ENCODE measurements at regions not wholly inside any gene's neighbourhood (a gene's known extent, or its start where the extent isn't known, plus 50 kb on each side); places are given as distances from the start of the nearest gene placed in this dataset.

GRCh38 chr15:92315144-92315543 lies 78.5 kb upstream of the ST8SIA2 start:
- no peaks in the 10 kb centered on the region for H4K20me1 ChIP-seq (ENCODE audit: insufficient read depth)
- BruUV-seq (replicated peaks) = no TSS peak
- H3K4me1 ChIP-seq (replicated peaks; ENCODE audit: insufficient read depth) = no peaks in the 10 kb centered on the region
- no peak overlapping the region for H3K4me2 ChIP-seq
- H3K9me2 ChIP-seq (ENCODE audit: insufficient read depth) = no peaks in the 10 kb centered on the region
- no peak overlapping the region for H2AFZ ChIP-seq
- H3K4me3 ChIP-seq = no peak overlapping the region
- H3K27ac ChIP-seq = no peak overlapping the region
- H3F3A ChIP-seq (ENCODE audit: insufficient read depth, low read depth) = no peaks in the 10 kb centered on the region
- ChIA-PET CTCF (no interaction called here), POLR2A (ENCODE audit: unreplicated experiment) (no interaction called here)
- intact Hi-C loops (cut with micrococcal nuclease; ENCODE audit: unreplicated experiment) = no loop called here
- no peak for DNase-seq
- no peaks in the 10 kb centered on the region for H3K9me3 ChIP-seq (ENCODE audit: insufficient read depth, low read depth)
- peaks cover 79% of the 10 kb centered on the region for H3K27me3 ChIP-seq (ENCODE audit: insufficient read depth, low read depth)
- TF ChIP-seq, protein P1, sequence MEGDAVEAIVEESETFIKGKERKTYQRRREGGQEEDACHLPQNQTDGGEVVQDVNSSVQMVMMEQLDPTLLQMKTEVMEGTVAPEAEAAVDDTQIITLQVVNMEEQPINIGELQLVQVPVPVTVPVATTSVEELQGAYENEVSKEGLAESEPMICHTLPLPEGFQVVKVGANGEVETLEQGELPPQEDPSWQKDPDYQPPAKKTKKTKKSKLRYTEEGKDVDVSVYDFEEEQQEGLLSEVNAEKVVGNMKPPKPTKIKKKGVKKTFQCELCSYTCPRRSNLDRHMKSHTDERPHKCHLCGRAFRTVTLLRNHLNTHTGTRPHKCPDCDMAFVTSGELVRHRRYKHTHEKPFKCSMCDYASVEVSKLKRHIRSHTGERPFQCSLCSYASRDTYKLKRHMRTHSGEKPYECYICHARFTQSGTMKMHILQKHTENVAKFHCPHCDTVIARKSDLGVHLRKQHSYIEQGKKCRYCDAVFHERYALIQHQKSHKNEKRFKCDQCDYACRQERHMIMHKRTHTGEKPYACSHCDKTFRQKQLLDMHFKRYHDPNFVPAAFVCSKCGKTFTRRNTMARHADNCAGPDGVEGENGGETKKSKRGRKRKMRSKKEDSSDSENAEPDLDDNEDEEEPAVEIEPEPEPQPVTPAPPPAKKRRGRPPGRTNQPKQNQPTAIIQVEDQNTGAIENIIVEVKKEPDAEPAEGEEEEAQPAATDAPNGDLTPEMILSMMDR (conservative IDR thresholded peaks at IDR 0.05) = no peak
- no peak for TF ChIP-seq EZH2 (IDR thresholded peaks at IDR 0.05; ENCODE audit: low read depth)
- H3K79me2 ChIP-seq (ENCODE audit: low read depth) = no peaks in the 10 kb centered on the region
- no peaks in the 10 kb centered on the region for H3K36me3 ChIP-seq (ENCODE audit: low read depth)

DNA sequence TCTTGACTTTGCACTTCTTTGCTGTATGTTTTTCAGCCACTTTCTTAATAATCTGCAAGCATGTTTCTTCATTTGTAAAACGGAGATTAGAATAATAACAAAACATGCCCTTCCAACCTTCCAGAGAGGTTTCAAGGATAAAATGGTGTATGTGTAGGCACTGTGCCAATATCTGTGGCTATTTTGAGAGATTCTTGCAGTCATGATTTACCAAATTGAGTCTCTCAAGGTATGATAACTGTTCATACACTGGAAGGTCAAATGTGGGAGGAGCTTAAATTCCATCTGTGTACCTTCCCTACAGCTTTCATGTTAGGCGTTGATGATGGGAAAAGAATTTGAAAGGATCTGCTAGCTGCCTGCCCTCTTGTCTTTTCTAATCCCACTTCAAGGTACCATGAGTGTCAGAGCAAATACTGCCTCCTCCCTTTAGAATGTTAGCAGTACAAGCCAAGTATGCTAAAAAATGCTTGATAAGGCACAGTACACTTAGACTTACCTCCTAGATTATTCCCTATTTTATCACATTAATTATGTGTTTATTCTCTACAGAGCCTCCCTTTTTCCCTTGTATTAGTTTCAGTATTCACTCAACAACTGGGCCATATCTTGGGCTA lies 78.0 kb upstream of the ST8SIA2 start:
- H3K27ac ChIP-seq = no peak overlapping the region
- intact Hi-C loops (cut with micrococcal nuclease; ENCODE audit: unreplicated experiment) = no loop called here
- H3K4me3 ChIP-seq = no peak overlapping the region
- no peak for DNase-seq
- no peaks in the 10 kb centered on the region for H3K9me2 ChIP-seq (ENCODE audit: insufficient read depth)
- BruUV-seq (replicated peaks) = no TSS peak
- H3K4me2 ChIP-seq = no peak overlapping the region
- H3K9me3 ChIP-seq (ENCODE audit: insufficient read depth, low read depth) = no peaks in the 10 kb centered on the region
- no peak for TF ChIP-seq EZH2 (IDR thresholded peaks at IDR 0.05; ENCODE audit: low read depth)
- TF ChIP-seq, protein P1 (conservative IDR thresholded peaks at IDR 0.05) = no peak
- H3K36me3 ChIP-seq (ENCODE audit: low read depth) = no peaks in the 10 kb centered on the region
- peaks cover 84% of the 10 kb centered on the region for H3K27me3 ChIP-seq (ENCODE audit: insufficient read depth, low read depth)
- no peak overlapping the region for H2AFZ ChIP-seq
- no peaks in the 10 kb centered on the region for H4K20me1 ChIP-seq (ENCODE audit: insufficient read depth)
- no peaks in the 10 kb centered on the region for H3F3A ChIP-seq (ENCODE audit: insufficient read depth, low read depth)
- no peaks in the 10 kb centered on the region for H3K4me1 ChIP-seq (replicated peaks; ENCODE audit: insufficient read depth)
- ChIA-PET CTCF (no interaction called here), POLR2A (ENCODE audit: unreplicated experiment) (no interaction called here)
- H3K79me2 ChIP-seq (ENCODE audit: low read depth) = no peaks in the 10 kb centered on the region

GRCh38 chr15:92316586-92317295 lies 76.9 kb upstream of the ST8SIA2 start:
- no peaks in the 10 kb centered on the region for H3K9me2 ChIP-seq (ENCODE audit: insufficient read depth)
- H3K79me2 ChIP-seq (ENCODE audit: low read depth) = no peaks in the 10 kb centered on the region
- ChIA-PET CTCF (no interaction called here), POLR2A (ENCODE audit: unreplicated experiment) (no interaction called here)
- H3K9me3 ChIP-seq (ENCODE audit: insufficient read depth, low read depth) = no peaks in the 10 kb centered on the region
- no peak for DNase-seq
- no peaks in the 10 kb centered on the region for H3K4me1 ChIP-seq (replicated peaks; ENCODE audit: insufficient read depth)
- BruUV-seq (replicated peaks) = no TSS peak
- H2AFZ ChIP-seq = no peak overlapping the region
- no peak overlapping the region for H3K27ac ChIP-seq
- intact Hi-C loops (cut with micrococcal nuclease; ENCODE audit: unreplicated experiment) = no loop called here
- H3F3A ChIP-seq (ENCODE audit: insufficient read depth, low read depth) = no peaks in the 10 kb centered on the region
- no peak overlapping the region for H3K4me3 ChIP-seq
- H3K27me3 ChIP-seq (ENCODE audit: insufficient read depth, low read depth) = peaks cover 87% of the 10 kb centered on the region
- no peaks in the 10 kb centered on the region for H3K36me3 ChIP-seq (ENCODE audit: low read depth)
- H3K4me2 ChIP-seq = no peak overlapping the region
- no peak for TF ChIP-seq EZH2 (IDR thresholded peaks at IDR 0.05; ENCODE audit: low read depth)
- TF ChIP-seq, protein P1 (conservative IDR thresholded peaks at IDR 0.05) = no peak
- H4K20me1 ChIP-seq (ENCODE audit: insufficient read depth) = no peaks in the 10 kb centered on the region

Measured in PC-9 (cell line).